Inflammatory macrophage (primary cell): ENCODE measurements at regions not wholly inside any gene's neighbourhood (a gene's known extent, or its start where the extent isn't known, plus 50 kb on each side); places are given as distances from the start of the nearest gene placed in this dataset.
"Not testable (repeated sequence)": the region's sequence is repeated elsewhere in the genome, so short reads cannot be mapped to it uniquely, and the experiment has no call there.

Experiments
- DNase-seq, 2 donors: peaks; one replicate each; pipeline ENCODE4 v3.0.0-alpha.2; 2020 to 2022

DNA sequence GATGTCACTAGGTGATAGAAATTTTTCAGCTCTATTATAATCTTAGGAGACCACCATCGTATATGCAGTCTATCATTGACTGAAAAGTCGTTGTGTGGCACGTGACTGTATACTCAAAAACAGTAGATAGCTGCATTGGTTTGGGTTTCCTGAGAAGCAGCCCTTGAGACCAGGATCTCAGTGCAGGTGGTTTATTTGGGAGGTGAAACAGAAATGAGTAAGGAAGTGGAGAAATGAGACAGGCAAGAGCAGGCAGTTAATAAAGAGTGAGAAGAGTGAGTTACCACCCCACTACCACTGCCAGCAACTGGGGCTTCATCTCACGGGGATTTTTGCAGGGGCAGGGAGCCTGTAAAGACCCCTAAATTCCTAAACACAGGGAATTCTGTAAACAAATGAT lies 221.0 kb downstream of the SHQ1 start:
- no peak for DNase-seq

DNA sequence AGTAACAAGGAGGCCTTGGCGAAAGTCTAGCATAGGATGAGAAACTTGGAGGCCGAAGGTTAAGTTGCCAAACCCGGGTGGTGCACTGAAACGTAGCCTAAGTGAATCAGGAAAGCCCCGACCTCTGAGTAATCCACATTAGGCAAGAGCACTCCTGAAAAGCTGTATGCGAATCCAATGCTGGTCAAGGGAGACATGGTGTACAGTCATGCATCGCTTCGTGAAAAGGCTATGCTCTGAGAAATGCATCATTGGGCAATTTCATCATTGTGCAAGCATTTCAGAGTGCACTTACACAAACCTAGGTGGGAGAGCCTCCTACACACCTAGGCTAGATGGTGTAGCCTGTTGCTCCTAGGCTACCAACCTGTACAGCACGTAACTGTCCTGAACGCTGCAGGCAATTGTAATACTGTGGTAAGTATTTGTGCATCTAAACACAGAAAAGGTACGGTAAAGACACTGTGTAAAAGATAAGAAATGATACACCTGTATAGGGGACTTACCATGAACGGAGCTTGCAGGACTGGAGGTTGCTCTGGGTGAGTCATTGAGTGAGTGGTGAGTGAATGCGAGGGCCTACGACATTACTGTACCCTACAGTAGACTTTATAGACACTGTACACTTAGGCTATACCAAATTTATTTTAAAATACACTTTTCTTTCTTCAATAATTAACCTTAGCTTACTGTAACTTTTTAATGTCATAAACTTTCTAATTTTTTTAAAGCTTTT lies 222.5 kb downstream of the SHQ1 start:
- peak; percentile 96 to 98 for DNase-seq

DNA sequence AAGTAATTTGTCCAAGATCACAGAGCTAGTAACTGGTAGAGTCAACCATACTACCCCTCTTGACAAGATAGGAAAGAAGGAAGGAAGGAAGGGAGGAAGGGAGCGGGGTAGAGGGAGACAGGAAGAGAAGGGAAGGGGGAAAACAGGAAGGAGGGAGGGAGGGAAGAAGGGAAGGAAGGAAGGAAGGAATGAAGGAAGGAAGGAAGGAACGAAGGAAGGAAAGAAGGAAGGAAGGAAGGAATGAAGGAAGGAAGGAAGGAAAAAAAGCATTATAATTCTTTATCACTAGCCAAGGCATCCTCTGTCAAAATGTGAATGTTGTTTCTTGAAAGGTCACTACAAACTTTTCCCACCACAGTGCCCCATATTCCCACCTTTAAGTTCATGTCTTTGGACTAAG lies 223.6 kb downstream of the SHQ1 start:
- no peak for DNase-seq

DNA sequence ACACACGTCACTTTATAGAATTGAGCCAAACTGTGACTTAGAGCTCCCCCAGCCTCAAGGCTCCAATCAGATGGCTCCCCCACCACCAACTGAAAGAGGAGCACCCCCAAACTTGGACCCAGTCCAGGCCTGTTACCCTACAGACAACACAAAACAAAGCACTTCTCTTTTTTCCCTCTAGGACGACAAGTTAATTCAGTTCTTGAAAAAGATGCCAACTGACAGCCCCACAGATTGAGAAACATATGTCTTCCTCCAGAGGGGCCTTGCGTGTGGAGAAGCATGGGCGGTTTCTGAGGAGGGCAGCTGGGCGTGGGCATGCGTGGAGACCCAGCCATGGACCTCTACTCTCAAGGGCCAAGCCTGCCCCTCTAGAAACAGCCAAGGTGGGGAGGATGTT lies 229.5 kb downstream of the SHQ1 start:
- DNase-seq, result peak; percentile 58 to 63

DNA sequence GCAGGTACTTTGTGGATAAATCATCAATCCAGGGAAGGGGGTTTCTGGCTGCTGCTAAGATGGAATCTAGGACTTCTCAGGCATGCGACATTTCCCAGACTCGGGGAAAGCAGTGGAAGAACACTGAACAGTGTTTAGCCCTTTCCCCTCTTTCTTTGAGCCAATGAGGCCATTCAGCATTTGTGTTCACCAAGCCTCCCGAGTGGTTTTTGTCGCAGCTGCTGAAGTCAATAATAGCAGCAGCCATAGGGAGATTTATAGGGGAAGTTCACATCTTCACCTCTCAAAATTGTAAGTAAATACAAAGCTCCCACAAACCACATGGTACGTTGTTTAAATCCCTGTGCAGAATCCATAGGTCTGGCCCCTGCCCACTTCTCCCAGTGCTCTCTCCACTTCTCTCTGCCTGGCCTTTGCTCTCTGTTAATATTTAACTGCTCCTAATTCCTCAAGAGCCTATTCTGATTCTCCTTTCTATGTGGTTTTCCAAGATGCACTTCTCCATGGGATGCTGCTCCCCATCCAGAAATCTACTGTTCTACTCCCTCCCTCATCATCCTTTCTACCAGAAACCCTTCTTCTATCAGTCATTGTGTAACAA lies 230.7 kb downstream of the SHQ1 start:
- no peak for DNase-seq

DNA sequence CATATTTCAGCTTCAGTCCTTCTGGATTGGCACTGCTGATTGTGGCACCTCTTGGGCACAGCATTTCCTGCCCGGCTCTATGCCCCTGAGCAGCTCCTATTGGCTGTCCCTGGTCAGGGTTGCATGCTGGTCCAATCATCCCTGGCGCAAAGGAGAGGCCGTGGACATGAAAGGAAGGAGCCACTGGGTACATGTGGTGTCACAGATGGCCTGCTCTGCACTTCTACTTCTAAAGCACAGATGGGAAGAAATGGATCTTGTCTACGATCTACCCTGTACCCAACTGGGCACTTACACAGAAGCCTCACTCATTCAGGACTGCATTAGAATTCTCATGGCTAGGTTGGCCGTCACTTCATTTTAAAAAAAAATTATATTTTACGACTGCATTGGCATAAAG lies 232.5 kb downstream of the SHQ1 start:
- no peak for DNase-seq

DNA sequence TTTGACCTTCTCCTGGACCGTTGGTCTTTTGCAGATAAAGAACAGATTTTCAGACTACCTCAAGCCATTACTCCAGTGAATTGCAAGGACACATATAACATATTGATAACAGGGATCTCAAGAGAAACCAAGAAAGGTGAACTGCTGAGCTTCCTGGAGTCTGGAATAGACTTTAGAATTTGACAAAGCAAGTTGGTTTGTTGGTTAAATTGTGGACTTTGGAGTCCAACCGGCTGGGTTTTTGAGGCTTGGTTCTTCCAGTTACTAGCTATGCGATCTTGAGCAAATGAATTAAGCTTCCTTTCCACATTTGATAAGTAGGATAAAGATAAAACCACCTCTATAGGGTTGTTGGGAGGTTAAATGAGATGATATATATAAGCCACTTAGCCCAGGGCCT lies 233.1 kb downstream of the SHQ1 start:
- no peak for DNase-seq

DNA sequence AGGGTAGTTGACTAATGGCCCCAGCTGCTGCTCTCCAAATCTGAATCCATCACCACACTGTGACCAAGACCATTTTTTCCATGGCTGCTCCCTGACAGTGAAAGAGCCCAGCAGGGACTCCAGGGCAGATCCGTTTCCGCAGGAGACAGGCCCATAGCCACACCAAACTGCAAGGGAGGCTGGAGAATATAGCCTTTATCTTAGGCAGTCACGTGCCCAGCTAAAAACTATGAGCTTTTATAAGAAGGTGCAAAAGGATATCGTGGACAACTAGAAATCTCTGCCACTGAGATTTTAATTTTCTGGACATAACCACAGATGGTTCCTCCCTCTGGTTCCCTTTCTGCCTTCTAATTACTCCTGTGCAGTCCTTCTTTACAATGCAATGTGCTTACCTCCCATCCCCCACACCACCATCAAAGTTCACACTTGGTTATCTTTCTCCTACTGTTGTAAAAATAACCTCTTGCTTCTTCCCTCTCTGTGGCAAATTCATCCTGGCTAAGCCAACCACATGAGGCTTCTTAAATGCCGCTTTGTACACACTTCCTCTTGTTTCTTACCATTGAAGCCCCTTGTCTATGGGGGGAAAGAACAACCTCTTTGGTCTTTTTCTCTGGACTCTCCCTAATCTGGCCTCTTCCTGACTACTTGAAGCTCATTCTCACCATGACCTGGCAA lies 233.7 kb downstream of the SHQ1 start:
- peak in 1 of 2 donors; percentile 19 for DNase-seq

DNA sequence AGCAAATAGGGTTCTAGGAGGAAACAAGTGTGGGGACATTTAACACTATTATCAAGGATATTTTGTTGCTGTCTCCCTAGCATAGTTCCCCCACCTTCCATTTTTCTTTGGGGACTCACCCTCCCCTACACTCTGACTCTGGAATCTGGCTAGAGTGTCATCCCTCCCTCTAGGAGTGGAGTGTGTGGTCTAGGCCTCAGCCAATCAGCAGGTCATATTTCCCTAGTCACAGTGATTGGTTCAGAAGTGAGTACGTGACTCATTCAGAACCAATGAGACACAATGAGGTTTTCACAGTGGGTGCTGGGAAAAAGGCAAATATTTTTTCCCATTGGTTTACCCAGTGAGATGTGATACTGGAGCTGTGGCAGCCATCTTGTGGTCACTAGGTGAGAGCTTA lies 234.4 kb downstream of the SHQ1 start:
- no peak for DNase-seq

DNA sequence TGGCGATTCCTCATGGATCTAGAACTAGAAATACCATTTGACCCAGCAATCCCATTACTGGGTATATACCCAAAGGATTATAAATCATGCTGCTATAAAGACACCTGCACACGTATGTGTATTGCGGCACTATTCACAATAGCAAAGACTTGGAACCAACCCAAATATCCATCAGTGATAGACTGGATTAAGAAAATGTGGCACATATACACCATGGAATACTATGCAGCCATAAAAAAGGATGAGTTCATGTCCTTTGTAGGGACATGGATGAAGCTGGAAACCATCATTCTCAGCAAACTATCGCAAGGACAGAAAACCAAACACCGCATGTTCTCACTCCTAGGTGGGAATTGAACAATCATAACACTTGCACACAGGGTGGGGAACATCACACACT lies 239.1 kb downstream of the SHQ1 start:
- not testable (repeated sequence) for DNase-seq

DNA sequence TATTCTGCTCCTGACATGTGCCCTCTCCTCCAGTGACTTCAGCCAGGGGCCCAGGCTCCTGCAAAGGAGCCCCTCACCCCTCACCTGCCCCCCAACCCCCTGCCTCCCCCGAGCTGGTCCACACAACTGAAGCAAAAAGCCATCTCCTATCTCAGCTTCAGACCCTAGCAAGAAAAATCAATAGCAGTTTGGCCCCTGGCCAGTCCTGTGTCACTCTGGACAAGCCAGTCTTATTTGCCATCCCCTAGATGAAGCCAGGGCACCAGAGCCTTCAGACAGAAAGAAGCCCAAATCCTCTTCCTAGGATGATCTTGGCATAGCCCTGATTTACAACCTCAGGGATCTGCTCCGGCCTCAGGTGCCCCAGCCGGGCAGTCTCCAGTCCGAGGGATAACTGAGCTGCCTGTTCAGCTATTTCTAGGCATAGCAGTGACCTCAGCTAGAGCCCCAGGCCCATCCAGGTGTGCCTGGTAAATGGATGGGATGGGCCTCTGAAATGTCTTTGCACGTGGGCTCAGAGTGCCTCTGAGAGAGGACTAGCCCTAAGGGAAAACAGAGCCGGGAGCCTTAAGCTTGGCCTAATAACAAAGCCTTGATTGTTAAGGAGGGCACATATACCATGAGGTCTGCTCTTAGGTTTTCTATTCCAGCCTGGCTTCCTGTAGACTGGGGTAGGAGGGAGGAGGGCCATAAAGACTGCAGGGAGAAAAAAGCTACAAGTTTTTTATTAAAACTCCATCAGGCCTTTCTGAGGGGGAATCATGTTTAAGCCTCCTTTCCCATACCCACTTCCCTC lies 242.0 kb downstream of the SHQ1 start:
- no peak for DNase-seq

DNA sequence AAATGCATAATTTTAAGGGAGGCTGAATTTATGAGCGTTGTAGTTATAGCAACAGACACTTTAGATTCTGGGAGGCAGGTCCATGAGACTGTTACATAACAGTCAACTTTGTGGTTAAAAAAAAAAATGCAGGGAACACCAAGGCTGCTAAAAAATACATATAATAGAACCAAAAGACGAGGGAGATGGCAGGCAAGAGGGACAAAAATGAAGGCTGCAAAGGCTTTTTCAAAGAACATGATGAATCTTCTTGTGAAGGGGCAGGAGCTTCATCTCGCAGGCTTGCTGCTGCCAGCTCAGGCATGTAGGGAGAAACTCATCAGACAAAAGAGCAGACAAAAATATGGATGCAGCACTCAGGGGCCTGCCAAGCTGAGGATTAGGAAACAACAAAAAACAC lies 243.9 kb downstream of the SHQ1 start:
- no peak for DNase-seq

DNA sequence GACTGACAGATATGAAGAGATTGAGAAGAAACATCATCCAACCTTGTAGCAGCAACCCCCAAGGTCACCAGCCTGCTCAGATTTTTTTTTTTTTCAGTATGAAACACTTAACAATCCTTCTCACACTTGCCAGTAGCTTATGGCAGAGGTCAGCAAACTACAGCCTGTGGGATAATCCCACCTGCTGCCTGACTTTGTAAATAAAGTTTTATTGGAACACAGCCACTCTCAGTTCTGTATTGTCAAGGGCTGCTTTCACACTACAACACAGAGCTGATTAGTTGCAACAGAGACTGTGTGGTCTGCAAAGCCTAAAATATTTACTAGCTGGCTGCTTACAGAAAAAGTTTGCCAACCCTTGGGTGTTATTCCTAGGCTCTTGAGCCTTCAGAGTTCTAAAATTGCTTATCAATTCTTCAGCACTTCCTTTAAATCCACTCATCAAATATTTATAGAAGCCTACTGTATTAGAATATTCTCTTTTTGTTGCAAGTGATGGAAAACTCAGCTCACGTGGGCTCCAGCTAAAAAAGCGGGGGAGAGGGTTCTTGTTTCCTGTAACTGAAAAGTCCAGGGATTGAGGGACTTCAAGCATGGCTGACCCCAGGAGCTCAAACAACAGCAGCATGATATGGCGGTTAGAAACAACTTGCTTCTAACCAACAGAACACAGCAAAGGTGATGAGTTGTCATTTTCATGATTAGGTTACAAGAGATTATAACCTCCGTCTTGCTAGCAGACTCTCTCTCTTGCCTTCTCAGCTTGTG lies 246.1 kb downstream of the SHQ1 start:
- no peak for DNase-seq

DNA sequence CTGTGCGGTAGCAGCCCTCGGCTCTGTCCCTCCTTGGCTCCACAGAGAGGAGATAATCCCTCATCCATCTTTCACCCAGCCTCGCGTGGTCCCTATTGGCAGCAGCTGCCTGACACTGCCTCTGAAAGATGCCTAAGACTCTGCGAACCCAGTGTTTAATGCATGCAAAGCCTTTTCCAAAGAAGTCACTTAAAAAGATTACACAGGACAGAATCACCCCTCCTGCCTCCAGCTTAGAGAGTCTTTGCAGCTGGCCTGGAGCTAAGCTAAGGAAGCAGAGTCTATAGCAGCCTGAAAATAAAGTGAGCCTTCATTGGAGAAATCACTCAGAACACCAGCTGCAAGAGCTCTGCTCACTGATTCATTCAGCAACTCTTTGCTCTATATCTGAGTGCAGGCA lies 247.2 kb downstream of the SHQ1 start:
- no peak for DNase-seq

DNA sequence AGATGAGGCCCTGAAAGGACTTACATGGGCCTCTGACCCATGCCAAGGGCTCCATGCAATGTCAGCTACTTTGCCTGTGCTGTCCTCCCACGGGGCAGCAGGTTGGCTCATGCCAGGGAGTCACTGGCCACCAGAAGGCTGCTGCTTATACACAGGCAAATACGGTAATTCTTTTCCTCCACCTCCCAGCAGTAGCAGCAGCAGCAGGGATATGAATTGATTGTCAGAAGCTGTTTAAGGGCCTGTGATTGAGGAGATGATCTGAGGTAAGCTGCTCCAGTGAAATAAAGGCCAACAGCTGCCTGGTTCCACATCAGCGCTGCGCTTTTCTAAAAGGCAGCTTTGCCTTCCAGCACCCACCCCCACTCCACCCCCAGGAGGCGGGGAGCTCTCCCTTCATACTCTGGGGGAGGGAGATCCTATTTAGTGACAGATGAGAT lies 250.5 kb downstream of the SHQ1 start:
- DNase-seq, result peak; percentile 20 to 58

DNA sequence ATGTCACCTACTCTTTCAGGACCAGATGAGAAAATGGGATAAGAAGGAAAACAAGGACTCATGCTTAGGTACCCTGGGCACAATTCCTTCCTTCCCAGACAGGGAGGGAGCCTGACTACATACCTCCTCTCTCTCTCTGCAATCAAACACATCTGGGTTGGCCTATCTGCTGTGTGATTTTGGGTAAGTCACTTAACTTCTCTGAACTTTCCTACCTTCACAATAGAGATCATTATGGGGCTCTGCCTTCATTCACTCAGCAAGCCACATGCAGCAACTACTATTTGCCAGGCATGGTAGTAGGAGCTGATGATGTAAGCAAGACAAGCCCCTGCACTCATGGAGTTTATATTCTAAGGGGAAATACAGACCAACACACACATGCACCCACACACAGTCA lies 251.2 kb downstream of the SHQ1 start:
- no peak for DNase-seq

DNA sequence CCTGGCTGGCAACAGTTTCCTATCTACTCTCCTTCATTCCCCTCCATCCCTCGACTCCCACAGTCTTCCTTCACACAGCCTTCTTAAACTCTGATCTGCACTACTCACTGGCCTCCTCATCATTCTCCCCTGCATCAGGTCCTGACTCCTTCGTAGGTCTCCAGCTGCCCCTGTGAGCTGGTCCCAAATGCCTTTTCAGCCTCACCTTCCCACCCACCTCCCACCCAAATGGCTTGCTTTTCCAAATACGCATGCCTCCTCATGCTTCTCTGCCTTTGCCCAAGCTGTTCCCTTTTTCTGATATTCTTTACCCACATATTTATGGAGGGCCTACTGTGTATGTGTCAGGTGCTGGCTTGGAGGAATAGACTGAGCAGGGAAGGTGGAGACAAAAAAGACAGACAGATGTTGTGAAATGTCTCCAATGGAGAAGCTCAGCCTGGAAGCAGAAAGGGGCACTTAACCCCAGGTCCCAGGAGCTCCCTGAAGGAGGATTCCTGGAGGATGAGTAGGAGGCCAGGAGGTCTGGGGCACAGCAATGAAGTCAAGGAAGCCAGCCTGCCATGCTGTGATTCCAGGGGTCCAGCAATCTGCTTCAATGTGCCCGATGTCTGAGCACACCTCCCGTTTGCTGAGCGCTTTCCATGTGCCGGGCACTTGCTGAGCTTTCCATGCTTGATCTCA lies 252.2 kb downstream of the SHQ1 start:
- no peak for DNase-seq

DNA sequence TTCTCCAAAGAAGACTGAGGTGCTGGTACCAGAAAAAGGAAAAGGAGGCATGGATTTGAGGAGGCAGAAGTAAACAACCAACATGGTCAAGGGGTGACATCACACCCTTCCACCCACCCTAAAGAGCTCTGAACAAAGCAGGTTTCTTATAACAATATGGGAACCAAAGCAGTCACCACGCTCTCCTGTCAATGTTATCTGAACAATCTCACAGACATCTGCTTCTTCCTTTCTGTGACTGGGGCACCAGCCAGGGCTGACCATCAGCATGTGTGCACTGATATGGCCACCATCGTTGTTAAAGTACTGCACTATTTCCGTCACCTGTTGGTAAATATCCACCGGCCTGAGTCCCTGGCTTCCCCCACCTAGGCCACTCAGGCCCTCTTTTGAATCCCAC lies 252.9 kb downstream of the SHQ1 start:
- peak; percentile 40 to 62 for DNase-seq

DNA sequence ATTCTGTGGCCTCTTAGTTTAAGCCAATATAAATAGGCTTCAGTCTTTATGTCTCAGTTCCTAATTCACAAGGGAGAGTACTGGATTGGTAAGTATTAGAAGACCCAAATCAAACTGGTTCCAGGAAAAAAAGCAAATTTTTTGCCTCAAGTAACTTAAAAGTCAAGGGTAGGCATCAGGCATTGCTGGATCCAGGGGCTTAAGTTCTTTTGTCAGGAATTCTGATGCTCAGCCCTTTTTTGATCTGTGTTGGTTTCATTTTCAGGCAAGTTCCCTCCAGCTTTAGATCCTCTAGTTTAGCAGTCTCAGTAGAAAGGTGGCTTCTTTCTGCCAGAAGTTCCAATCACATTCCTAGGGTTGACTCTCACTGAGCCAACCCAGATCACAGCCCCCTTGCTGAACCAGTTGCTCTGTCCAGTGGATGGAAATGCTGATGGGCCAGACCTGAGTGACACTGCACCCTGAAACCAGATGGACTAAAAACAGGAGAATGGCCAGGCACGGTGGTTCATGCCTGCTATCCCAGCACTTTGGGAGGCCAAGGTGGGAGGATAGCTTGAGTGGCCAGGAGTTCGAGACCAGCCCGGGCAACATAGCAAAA lies 253.5 kb downstream of the SHQ1 start:
- no peak for DNase-seq

DNA sequence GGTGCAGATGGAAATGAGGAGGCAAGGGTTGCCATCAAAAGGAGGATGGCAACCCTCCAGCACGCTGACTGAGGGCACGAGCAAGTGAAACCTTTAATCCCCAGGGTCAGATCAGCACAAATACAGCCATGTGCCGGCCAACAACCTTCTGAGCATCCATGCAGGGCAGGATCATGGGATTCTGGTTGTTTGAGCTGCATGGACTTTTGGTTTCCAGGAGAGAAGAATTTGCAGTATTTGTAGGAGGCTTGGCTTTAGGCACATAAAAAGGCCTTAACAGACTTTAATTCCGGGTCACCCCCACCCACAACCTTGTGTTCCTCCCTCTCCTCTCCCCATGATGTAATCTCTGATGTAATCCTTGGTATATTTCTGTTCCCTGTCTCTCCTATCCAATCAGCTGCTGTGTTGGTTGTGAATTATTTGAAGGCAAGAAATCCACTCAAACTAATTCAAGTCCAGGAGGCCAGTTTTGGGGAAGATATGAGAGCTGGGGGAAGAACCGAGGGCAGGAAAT lies 254.3 kb downstream of the SHQ1 start:
- peak; percentile 84 to 93 for DNase-seq
